Thoracic aorta (tissue), 2 donors: ENCODE measurements at regions not wholly inside any gene's neighbourhood (a gene's known extent, or its start where the extent isn't known, plus 50 kb on each side); places are given as distances from the start of the nearest gene placed in this dataset.

ENCODE experiments used
- ATAC-seq: fragments of 150-250 bp; one replicate; pipeline ENCODE4 v1.8.0; 2017; ENCODE audit warnings: low read depth; ENCODE audit not compliant: insufficient number of reproducible peaks, low FRiP score
- DNase-seq: peaks from one replicate; pipeline ENCODE4 v3.0.0-alpha.2; 2020; ENCODE audit warnings: low spot score
- H3K27ac ChIP-seq, 2 donors: fragments of 200-600 bp; sonication (generic); 1 replicate in 1 of 2; 2 replicates in 1 of 2; pipeline ENCODE4 v1.5.1; 2016; ENCODE audit warnings: mild to moderate bottlenecking in 2 of 2, moderate library complexity in 2 of 2
- H3K27me3 ChIP-seq: fragments of 200-600 bp; sonication (generic); replicated peaks from 2 replicates; pipeline ENCODE4 v1.6.0; 2016; ENCODE audit warnings: mild to moderate bottlenecking; ENCODE audit not compliant: insufficient read depth
- H3K36me3 ChIP-seq: fragments of 200-600 bp; sonication (generic); one replicate; pipeline ENCODE4 v1.5.1; 2016
- H3K4me1 ChIP-seq, 2 donors: fragments of 200-600 bp; sonication (generic); 1 replicate in 1 of 2; 2 replicates in 1 of 2; pipeline versions ENCODE4 v1.5.1 to v1.6.0; 2016; ENCODE audit warnings: low read depth in 2 of 2, mild to moderate bottlenecking in 1 of 2; ENCODE audit not compliant: control insufficient read depth in 1 of 2
- H3K4me3 ChIP-seq: fragments of 200-600 bp; sonication (generic); 2 replicates; pipeline ENCODE4 v1.5.1; 2016; ENCODE audit warnings: mild to moderate bottlenecking
- H3K9me3 ChIP-seq: fragments of 200-600 bp; sonication (generic); 2 replicates; pipeline ENCODE4 v1.5.1; 2016
- TF ChIP-seq, protein P1 (sequence below): fragments of 200-600 bp; sonication (generic); IDR thresholded peaks from one replicate; pipeline ENCODE4 v1.5.1; 2019; ENCODE audit warnings: antibody characterized with exemption

DNA sequence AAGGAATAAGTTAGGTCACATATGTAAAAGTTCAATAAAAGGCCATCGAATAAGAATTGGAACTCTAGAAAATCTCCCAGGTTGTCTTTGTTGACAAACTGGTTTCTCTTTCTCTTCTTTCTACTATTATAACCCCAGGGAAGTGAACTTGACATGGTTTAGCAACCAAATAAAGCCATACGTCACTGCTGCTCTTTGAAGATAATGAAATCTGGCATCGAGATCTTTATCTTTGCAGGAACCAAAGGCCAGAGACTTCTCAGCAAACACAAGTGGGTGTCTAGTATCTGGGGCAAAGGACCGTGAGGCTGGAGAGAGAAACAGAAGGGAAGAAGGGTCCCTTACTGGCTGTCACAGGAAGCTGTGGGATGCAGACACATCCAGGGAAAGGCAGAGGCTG lies 286.7 kb upstream of the CDYL start:
- Histone ChIP-seq H3K4me1 (peaks cover 0 to 11% of the 10 kb centered on the region in 2 donors), H3K4me3 (no peak overlapping the region), H3K27ac (no peak overlapping the region), H3K9me3 (peaks cover 12% of the 10 kb centered on the region), H3K27me3 (no peaks in the 10 kb centered on the region), H3K36me3 (no peaks in the 10 kb centered on the region)
- ATAC-seq (no peak), DNase-seq (no peak)
- TF ChIP-seq, protein P1, sequence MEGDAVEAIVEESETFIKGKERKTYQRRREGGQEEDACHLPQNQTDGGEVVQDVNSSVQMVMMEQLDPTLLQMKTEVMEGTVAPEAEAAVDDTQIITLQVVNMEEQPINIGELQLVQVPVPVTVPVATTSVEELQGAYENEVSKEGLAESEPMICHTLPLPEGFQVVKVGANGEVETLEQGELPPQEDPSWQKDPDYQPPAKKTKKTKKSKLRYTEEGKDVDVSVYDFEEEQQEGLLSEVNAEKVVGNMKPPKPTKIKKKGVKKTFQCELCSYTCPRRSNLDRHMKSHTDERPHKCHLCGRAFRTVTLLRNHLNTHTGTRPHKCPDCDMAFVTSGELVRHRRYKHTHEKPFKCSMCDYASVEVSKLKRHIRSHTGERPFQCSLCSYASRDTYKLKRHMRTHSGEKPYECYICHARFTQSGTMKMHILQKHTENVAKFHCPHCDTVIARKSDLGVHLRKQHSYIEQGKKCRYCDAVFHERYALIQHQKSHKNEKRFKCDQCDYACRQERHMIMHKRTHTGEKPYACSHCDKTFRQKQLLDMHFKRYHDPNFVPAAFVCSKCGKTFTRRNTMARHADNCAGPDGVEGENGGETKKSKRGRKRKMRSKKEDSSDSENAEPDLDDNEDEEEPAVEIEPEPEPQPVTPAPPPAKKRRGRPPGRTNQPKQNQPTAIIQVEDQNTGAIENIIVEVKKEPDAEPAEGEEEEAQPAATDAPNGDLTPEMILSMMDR = no peak

DNA sequence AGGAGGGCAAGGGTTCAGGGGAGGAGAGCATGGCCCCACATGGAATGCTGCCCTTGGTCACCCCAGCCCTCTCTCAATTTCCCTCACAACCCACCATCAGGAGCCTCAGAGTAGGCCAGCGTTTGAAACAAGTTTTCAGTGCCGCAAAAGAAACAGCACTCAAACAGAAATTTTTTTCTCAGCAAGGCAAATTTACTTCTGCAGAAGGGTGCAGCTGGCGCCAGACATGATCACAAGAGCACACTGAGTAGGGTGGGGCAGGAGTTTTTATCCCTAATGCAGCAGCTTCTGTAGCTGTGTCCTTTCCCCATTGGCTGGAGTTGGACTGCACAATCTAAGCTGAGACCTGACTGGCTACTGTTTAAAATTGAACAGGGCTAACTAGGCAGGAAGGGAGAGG lies 287.8 kb upstream of the CDYL start:
- ATAC-seq = no peak

DNA sequence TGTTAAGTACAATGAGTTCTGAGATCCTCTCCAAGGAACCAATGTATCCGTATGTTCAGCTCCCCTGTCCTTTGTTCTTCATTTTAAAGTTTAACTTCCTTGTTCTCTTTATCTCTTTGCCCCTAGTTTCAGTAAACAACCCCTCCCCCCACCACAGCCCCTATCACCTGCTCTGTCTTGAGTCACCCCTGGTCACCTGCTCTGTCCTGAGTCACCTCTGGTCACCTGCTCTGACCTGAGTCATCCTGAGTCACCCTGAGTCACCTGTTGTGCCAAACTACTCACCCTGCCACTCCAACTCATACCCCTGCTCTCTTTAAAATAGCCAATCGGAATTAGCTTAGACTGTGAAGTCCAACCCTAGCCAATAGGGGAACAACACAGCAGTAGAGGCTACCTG lies 288.7 kb upstream of the CDYL start:
- Histone ChIP-seq H3K4me1 (peaks cover 0 to 11% of the 10 kb centered on the region in 2 donors), H3K27me3 (no peaks in the 10 kb centered on the region), H3K36me3 (no peaks in the 10 kb centered on the region), H3K27ac (no peak overlapping the region), H3K9me3 (peaks cover 12% of the 10 kb centered on the region), H3K4me3 (no peak overlapping the region)
- TF ChIP-seq, protein P1 = no peak
- DNase-seq = no peak
- no peak for ATAC-seq

More for the DNA sequence above, 287.8 kb upstream of the CDYL start:
- no peak overlapping the region for H3K4me3 ChIP-seq
- TF ChIP-seq, protein P1 = no peak
- peaks cover 0 to 11% of the 10 kb centered on the region in 2 donors for H3K4me1 ChIP-seq
- H3K9me3 ChIP-seq = peaks cover 12% of the 10 kb centered on the region
- no peaks in the 10 kb centered on the region for H3K36me3 ChIP-seq
- H3K27me3 ChIP-seq = no peaks in the 10 kb centered on the region
- no peak overlapping the region for H3K27ac ChIP-seq
- DNase-seq = no peak

DNA sequence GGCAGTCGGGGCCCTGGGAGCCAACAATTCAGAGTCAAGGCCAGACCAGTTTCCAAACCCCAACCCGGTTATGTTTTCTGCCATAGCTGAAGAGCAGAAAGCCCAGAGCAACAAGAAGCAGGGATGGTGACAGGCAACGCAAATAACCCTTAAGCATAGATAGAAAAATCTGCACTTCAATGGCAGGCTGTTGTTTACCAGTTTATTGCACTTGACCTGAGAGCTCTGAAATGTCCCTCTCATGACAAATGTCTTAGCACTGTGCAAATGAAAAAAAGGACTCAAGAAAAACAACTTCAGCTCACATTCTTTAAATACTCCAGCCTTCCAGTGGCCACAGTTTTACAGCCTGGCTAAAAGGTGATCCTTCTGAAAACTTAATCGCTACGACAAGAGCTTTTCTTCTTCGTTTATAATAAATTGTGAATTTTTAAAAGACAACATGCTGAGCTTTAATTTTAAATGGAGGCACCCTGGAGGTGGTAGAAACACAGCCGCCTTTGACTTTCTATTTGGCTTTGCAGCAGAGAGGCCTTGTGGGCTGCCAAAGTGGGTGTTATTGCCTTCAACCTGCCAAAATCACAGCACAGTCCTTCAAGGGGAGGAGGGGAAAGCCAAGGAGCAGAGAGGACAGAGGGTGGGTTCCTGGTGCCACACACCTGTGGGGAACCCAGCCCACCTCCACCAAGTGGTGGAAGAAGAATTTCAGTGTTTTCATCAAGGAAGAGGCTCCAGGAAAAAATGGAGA lies 289.5 kb upstream of the CDYL start:
- ATAC-seq = no peak

DNA sequence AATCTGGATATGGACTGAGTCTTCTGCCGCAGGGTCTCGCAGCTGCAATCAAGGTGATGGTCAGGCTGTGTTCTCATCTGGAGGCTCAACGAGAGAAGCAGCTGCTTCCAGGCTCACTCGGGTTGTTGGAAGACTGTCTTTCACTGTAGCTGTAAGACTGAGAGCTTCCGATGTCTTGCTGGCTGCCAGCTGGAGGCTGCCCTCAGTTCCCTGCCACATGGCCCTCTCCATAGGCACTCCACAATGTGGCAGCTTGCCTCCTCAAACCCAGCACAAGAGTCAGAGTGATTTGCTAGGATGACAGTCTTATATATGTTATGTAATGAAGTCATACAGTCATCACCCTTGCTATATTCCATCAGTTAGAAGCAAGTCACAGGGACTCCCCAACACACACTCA lies 290.5 kb upstream of the CDYL start:
- TF ChIP-seq, protein P1 = no peak
- ATAC-seq = no peak
- no peak overlapping the region for H3K27ac ChIP-seq
- peaks cover 12% of the 10 kb centered on the region for H3K9me3 ChIP-seq
- no peaks in the 10 kb centered on the region for H3K27me3 ChIP-seq
- peaks cover 0 to 11% of the 10 kb centered on the region in 2 donors for H3K4me1 ChIP-seq
- H3K36me3 ChIP-seq = no peaks in the 10 kb centered on the region
- no peak overlapping the region for H3K4me3 ChIP-seq
- no peak for DNase-seq

More for the DNA sequence above, 289.5 kb upstream of the CDYL start:
- no peak for DNase-seq
- Histone ChIP-seq H3K4me3 (no peak overlapping the region), H3K27me3 (no peaks in the 10 kb centered on the region), H3K9me3 (peaks cover 12% of the 10 kb centered on the region), H3K36me3 (no peaks in the 10 kb centered on the region), H3K4me1 (peaks cover 0 to 11% of the 10 kb centered on the region in 2 donors), H3K27ac (no peak overlapping the region)
- TF ChIP-seq, protein P1 = no peak
